OCI-LY7 (cell line): ENCODE measurements at regions not wholly inside any gene's neighbourhood (a gene's known extent, or its start where the extent isn't known, plus 50 kb on each side); places are given as distances from the start of the nearest gene placed in this dataset.
A peak's percentile ranks its signal among the peaks of the same experiment; 100 is the strongest.

Experiments used
- BruUV-seq: library from RNA; stranded (reverse); fragments of 400-500 nt; replicated peaks from 2 replicates; lab custom pipeline; 2021; lab: Mats Ljungman, UMichigan
- CTCF ChIA-PET: fragments of 300-600 bp; sonication (Branson Sonifier 250); formaldehyde crosslinking; loops from one replicate; lab custom pipeline; 2022; ENCODE audit warnings: antibody characterized with exemption; ENCODE audit not compliant: unreplicated experiment; lab: Charles Lee
- POLR2A ChIA-PET: fragments of 300-600 bp; sonication (Branson Sonifier 250); formaldehyde crosslinking; loops from one replicate; lab custom pipeline; 2022; ENCODE audit warnings: antibody characterized with exemption; lab: Charles Lee
- DNase-seq: peaks from one replicate; pipeline ENCODE4 v3.0.0-alpha.2; 2015; ENCODE audit warnings: low spot score
- H2AFZ ChIP-seq: fragments of 200-600 bp; sonication (generic), shearing (Covaris generic); 2 replicates; pipeline ENCODE4 v1.6.1; 2014; ENCODE audit warnings: mild to moderate bottlenecking, antibody characterized with exemption, low read length, moderate library complexity
- H3K27ac ChIP-seq: fragments of 200-600 bp; sonication (generic); 2 replicates; pipeline ENCODE4 v1.5.1; 2014; ENCODE audit warnings: mixed run types, low read depth, mild to moderate bottlenecking, moderate library complexity, low read length, inconsistent platforms; ENCODE audit not compliant: poor library complexity, severe bottlenecking
- H3K36me3 ChIP-seq: fragments of 200-600 bp; sonication (generic); 2 replicates; pipeline ENCODE4 v1.6.1; 2014; ENCODE audit warnings: mild to moderate bottlenecking, antibody characterized with exemption, low read length, moderate library complexity, mixed read lengths; ENCODE audit not compliant: insufficient read depth
- H3K4me1 ChIP-seq: fragments of 200-600 bp; sonication (generic); 2 replicates; pipeline ENCODE4 v1.5.1; 2014; ENCODE audit warnings: mild to moderate bottlenecking, low read length; ENCODE audit not compliant: insufficient read depth, poor library complexity, severe bottlenecking
- H3K4me2 ChIP-seq: fragments of 200-600 bp; sonication (generic); 2 replicates; pipeline ENCODE4 v1.6.1; 2014; ENCODE audit warnings: mild to moderate bottlenecking, low read length
- H3K4me3 ChIP-seq: fragments of 200-600 bp; sonication (generic); 2 replicates; pipeline ENCODE4 v1.5.1; 2014; ENCODE audit warnings: mild to moderate bottlenecking, low read depth, low read length; ENCODE audit not compliant: poor library complexity, severe bottlenecking
- H3K79me2 ChIP-seq: fragments of 200-600 bp; sonication (generic); 2 replicates; pipeline ENCODE4 v1.6.1; 2016; ENCODE audit warnings: low read depth, mild to moderate bottlenecking, low read length, moderate library complexity, mixed read lengths; ENCODE audit not compliant: insufficient read depth
- H3K9me2 ChIP-seq: fragments of 200-600 bp; sonication (generic); 2 replicates; pipeline ENCODE4 v1.6.1; 2016; ENCODE audit warnings: mild to moderate bottlenecking, low read length, mixed read lengths; ENCODE audit not compliant: insufficient read depth
- H3K9me3 ChIP-seq: fragments of 200-600 bp; sonication (generic); 2 replicates; pipeline ENCODE4 v1.6.1; 2014; ENCODE audit warnings: mild to moderate bottlenecking, mixed run types, low read length, mixed read lengths
- H4K20me1 ChIP-seq: fragments of 200-600 bp; sonication (generic); 2 replicates; pipeline ENCODE4 v1.6.1; 2014; ENCODE audit warnings: mild to moderate bottlenecking, antibody characterized with exemption, low read length, moderate library complexity, mixed read lengths; ENCODE audit not compliant: insufficient read depth
- EZH2phosphoT487 ChIP-seq: fragments of 200-600 bp; sonication (generic); IDR thresholded peaks from 2 replicates; pipeline ENCODE4 v1.6.1; 2018; ENCODE audit warnings: low read depth, borderline replicate concordance, mild to moderate bottlenecking, mixed run types, antibody characterized with exemption, low read length, moderate library complexity, mixed read lengths
- intact Hi-C: fragments of 100-400 bp; cut with micrococcal nuclease; formaldehyde crosslinking; loops from one replicate; pipeline ENCODE4 v1.10.0; 2022; ENCODE audit not compliant: unreplicated experiment
- TF ChIP-seq, protein P1 (sequence below): fragments of 200-600 bp; sonication (generic); conservative IDR thresholded peaks from 2 replicates; pipeline ENCODE4 v1.5.1; 2014; ENCODE audit warnings: mild to moderate bottlenecking, antibody characterized with exemption, low read length, moderate library complexity, mixed read lengths

DNA sequence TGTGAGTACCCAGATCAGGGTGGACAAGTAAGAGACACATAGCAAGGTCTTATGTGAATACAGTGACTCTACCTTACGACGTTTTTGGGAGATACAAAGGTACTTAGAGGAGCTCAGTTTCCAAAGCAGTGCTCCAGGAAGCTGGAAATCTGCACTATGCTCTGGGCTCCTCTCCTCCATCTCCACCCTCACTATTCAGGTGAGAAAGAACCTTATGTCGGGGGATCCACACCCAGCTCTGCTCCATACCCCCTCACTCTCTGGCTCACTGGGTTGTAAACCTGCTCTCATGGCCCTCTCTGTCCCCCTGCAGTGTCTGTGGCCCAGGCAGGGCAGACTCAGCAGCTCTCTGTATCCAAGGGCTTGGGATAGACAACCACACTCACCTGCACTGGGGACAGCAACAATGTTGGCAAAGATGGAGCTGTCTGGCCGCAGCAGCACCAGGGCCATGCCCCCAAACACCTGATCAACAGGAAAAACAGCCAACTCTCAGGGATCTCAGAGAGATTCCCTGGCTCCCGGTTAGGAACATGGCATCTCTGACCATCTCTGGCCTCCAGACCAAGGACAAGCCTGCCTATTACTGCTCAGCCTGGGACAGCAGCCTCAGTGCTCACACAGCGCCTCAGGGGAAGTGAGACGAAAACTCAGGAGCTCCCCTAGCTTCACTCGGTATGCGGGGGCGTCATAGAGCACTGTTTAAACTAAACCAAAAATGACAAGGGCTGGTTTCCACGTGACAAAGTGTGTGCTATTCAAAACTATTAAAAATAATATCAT, 60.9 kb upstream of the TOP3B start:
- Histone ChIP-seq H3K4me2 (peak overlapping the region; percentile 93), H3K36me3 (peaks cover 16% of the 10 kb centered on the region), H4K20me1 (no peaks in the 10 kb centered on the region), H3K27ac (peak overlapping the region; percentile 84), H3K4me3 (peak overlapping the region; percentile 70), H3K79me2 (peaks cover 67% of the 10 kb centered on the region; the same call in 1 of the 2 replicates), H3K9me2 (no peaks in the 10 kb centered on the region), H3K4me1 (peaks cover 96% of the 10 kb centered on the region), H3K9me3 (no peaks in the 10 kb centered on the region), H2AFZ (peak overlapping the region; percentile 3; the same call in 1 of the 2 replicates)
- peak; percentile 81 for DNase-seq
- intact Hi-C loops, result loop anchor here (2.0 to 10.0 kb wide), 3 partner anchors 123 to 891 kb away; no protein-coding TSS in a partner anchor
- no peak for TF ChIP-seq EZH2phosphoT487
- TF ChIP-seq, protein P1, sequence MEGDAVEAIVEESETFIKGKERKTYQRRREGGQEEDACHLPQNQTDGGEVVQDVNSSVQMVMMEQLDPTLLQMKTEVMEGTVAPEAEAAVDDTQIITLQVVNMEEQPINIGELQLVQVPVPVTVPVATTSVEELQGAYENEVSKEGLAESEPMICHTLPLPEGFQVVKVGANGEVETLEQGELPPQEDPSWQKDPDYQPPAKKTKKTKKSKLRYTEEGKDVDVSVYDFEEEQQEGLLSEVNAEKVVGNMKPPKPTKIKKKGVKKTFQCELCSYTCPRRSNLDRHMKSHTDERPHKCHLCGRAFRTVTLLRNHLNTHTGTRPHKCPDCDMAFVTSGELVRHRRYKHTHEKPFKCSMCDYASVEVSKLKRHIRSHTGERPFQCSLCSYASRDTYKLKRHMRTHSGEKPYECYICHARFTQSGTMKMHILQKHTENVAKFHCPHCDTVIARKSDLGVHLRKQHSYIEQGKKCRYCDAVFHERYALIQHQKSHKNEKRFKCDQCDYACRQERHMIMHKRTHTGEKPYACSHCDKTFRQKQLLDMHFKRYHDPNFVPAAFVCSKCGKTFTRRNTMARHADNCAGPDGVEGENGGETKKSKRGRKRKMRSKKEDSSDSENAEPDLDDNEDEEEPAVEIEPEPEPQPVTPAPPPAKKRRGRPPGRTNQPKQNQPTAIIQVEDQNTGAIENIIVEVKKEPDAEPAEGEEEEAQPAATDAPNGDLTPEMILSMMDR, result peak; percentile 70
- POLR2A ChIA-PET, result interaction anchor here (0.8 to 9.1 kb wide), 18 partner anchors 12 to 414 kb away, joined by 3 to 262 read pairs (median 5); partner anchors contain the start of gene TOP3B
- CTCF ChIA-PET, result interaction anchor here (0.8 to 3.6 kb wide), 6 partner anchors 12 to 122 kb away, joined by 3 to 41 read pairs (median 4); no protein-coding TSS in a partner anchor
- no TSS peak for BruUV-seq

DNA sequence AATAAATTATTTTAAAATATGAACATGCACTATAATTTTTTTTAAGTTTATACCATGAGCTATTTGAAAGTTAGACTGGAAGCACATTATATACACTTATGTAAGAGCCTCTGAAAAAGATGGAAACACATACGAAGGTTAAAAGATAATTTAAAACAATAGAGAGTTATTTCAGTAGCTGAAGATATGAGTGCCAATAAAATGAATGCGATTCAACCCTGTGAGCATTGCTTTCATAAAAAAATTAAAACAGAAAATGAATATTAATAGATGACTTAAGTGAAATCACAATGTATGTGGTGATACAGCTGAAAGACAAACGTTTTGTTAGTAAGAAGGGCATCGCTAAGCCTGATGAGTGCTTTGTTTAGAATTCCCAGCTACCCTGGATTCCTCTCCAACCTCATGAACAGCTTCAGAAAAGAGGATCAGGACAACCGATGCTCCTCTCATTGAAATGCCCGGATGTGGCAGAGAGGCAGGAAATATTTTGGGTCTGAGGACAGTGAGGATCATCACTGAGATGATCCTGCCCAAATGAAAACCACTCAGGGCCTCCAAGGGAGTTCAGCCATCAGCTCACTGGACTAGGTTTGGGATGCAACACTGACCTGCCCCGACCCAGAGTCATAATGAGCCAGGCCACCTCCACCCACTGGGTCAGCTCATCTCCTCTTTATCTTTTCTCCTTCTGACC, 60.2 kb upstream of the TOP3B start:
- intact Hi-C loops, result loop anchor here (2.0 to 10.0 kb wide), 3 partner anchors 124 to 892 kb away; no protein-coding TSS in a partner anchor
- BruUV-seq, result no TSS peak
- Histone ChIP-seq H3K4me3 (peak overlapping the region; percentile 70), H3K9me3 (no peaks in the 10 kb centered on the region), H3K4me2 (peak overlapping the region; percentile 93), H3K36me3 (peaks cover 16% of the 10 kb centered on the region), H3K79me2 (peaks cover 74% of the 10 kb centered on the region; the same call in 1 of the 2 replicates), H3K4me1 (peaks cover 98% of the 10 kb centered on the region), H3K9me2 (no peaks in the 10 kb centered on the region), H2AFZ (peak overlapping the region; percentile 3; the same call in 1 of the 2 replicates), H4K20me1 (no peaks in the 10 kb centered on the region), H3K27ac (peak overlapping the region; percentile 84)
- POLR2A ChIA-PET, result interaction anchor here (0.8 to 9.1 kb wide), 16 partner anchors 11 to 159 kb away, joined by 3 to 262 read pairs (median 5); partner anchors contain the start of gene TOP3B
- TF ChIP-seq EZH2phosphoT487, result no peak
- TF ChIP-seq, protein P1, result no peak
- CTCF ChIA-PET, result interaction anchor here (1.3 to 3.6 kb wide), 4 partner anchors 11 to 123 kb away, joined by 4 to 41 read pairs (median 8); no protein-coding TSS in a partner anchor
- DNase-seq, result peak; percentile 39
